ENCODE measurements at regions not wholly inside any gene's neighbourhood (a gene's known extent, or its start where the extent isn't known, plus 50 kb on each side); places are given as distances from the start of the nearest gene placed in this dataset.

DNA sequence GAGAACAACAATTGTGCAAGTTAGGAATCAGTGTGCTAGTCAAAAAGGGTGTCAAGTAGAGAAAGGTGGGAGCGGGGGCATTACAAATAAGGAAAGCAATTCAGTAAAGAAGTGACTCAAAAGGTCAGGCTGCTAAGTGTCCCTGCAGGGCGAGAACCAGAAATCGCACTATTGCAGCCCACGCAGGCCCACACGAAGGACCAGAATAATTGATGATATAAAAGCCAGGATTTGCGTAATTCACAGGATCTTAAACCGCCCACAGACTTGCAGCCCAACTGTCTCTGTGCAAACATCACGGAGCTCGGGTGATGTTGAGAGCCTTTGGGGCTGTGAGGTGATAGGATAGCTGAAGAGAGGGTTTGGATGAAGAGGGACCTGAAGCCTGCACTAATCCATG, 349.0 kb downstream of the BRINP1 start:
- no peak for TF ChIP-seq GABPA (IDR thresholded peaks at IDR 0.05; ENCODE audit: low read depth)
- TF ChIP-seq, protein P1, sequence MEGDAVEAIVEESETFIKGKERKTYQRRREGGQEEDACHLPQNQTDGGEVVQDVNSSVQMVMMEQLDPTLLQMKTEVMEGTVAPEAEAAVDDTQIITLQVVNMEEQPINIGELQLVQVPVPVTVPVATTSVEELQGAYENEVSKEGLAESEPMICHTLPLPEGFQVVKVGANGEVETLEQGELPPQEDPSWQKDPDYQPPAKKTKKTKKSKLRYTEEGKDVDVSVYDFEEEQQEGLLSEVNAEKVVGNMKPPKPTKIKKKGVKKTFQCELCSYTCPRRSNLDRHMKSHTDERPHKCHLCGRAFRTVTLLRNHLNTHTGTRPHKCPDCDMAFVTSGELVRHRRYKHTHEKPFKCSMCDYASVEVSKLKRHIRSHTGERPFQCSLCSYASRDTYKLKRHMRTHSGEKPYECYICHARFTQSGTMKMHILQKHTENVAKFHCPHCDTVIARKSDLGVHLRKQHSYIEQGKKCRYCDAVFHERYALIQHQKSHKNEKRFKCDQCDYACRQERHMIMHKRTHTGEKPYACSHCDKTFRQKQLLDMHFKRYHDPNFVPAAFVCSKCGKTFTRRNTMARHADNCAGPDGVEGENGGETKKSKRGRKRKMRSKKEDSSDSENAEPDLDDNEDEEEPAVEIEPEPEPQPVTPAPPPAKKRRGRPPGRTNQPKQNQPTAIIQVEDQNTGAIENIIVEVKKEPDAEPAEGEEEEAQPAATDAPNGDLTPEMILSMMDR (IDR thresholded peaks at IDR 0.05; ENCODE audit: insufficient read depth, low read length), result no peak
- no peak for TF ChIP-seq POLR2AphosphoS5 (IDR thresholded peaks at IDR 0.05; ENCODE audit: low read depth)
- no peaks in the 10 kb centered on the region for H3K27me3 ChIP-seq (ENCODE audit: insufficient read depth, poor library complexity, severe bottlenecking)
- H3K4me3 ChIP-seq (replicated peaks; ENCODE audit: insufficient read depth, low read length), result no peak overlapping the region
- DNase-seq (ENCODE audit: low read depth in 1 of 2, low spot score in 1 of 2), result no peak
- H3K27ac ChIP-seq (replicated peaks), result no peak overlapping the region

- H3K4me3 ChIP-seq (replicated peaks; ENCODE audit: insufficient read depth, low read length), result no peak overlapping the region
- no peaks in the 10 kb centered on the region for H3K27me3 ChIP-seq (ENCODE audit: insufficient read depth, poor library complexity, severe bottlenecking)
- no peak for TF ChIP-seq SPI1 (IDR thresholded peaks at IDR 0.05; ENCODE audit: borderline replicate concordance, low read depth)
- DNase-seq (ENCODE audit: low read depth in 1 of 2, low spot score in 1 of 2), result no peak
- H3K27ac ChIP-seq (replicated peaks), result no peak overlapping the region
Observed at GRCh38 chr9:119020730-119021333, 348.4 kb downstream of the BRINP1 start.

GRCh38 chr9:119026120-119026519, 343.1 kb downstream of the BRINP1 start:
- H3K4me3 ChIP-seq (replicated peaks; ENCODE audit: insufficient read depth, low read length), result no peak overlapping the region
- H3K27me3 ChIP-seq (ENCODE audit: insufficient read depth, poor library complexity, severe bottlenecking), result no peaks in the 10 kb centered on the region
- no peak for TF ChIP-seq GABPA (IDR thresholded peaks at IDR 0.05; ENCODE audit: low read depth)
- TF ChIP-seq POLR2AphosphoS5 (IDR thresholded peaks at IDR 0.05; ENCODE audit: low read depth), result no peak
- TF ChIP-seq, protein P1 (IDR thresholded peaks at IDR 0.05; ENCODE audit: insufficient read depth, low read length), result no peak
- no peak for TF ChIP-seq REST (IDR thresholded peaks at IDR 0.05; ENCODE audit: insufficient replicate concordance, low read depth)
- no peak for TF ChIP-seq SPI1 (IDR thresholded peaks at IDR 0.05; ENCODE audit: borderline replicate concordance, low read depth)
- no peak for DNase-seq (ENCODE audit: low read depth in 1 of 2, low spot score in 1 of 2)
- no peak overlapping the region for H3K27ac ChIP-seq (replicated peaks)

DNA sequence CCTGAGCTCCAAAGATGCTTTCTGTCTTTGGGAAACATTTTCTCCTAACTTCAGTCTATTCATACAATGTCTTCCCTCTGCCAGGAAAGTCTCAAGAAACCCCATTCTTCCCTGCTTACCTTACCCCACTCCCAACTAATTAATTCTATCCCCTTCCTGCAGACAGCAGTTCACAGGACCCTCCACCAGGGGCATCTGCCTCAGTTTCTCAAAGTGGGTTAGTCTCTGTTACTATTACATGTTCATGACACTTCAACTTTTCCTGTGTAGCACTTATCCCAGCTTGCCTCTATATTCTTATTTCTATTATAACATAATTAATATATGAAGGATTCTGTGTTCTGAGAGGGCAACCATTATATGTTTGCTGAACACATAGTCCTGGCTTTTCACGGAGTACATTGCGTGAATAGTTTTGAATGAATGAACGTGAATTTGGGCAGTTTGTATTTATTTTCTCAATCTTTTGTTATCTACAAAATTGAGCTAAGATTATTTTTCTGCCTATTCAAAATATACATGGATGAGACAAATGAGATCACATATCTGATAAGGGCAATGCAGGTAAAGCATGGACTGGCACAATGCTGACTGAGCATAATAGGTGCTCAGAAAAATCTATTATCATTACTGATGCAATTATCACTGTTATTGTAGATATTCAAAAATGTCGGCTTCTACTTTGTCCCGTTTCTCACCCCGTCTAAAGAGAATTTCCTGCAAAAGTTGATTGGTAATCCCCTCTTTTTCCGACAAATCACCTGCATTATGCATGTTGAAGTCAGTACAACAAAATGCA, 341.1 kb downstream of the BRINP1 start:
- Histone ChIP-seq H3K27me3 (ENCODE audit: insufficient read depth, poor library complexity, severe bottlenecking) (no peaks in the 10 kb centered on the region), H3K4me3 (replicated peaks; ENCODE audit: insufficient read depth, low read length) (no peak overlapping the region), H3K27ac (replicated peaks) (no peak overlapping the region)
- TF ChIP-seq, protein P1 (IDR thresholded peaks at IDR 0.05; ENCODE audit: insufficient read depth, low read length), result no peak
- TF ChIP-seq SPI1 (IDR thresholded peaks at IDR 0.05; ENCODE audit: borderline replicate concordance, low read depth), result no peak
- no peak for TF ChIP-seq REST (IDR thresholded peaks at IDR 0.05; ENCODE audit: insufficient replicate concordance, low read depth)
- TF ChIP-seq GABPA (IDR thresholded peaks at IDR 0.05; ENCODE audit: low read depth), result no peak
- no peak for TF ChIP-seq POLR2AphosphoS5 (IDR thresholded peaks at IDR 0.05; ENCODE audit: low read depth)
- no peak for DNase-seq (ENCODE audit: low read depth in 1 of 2, low spot score in 1 of 2)

Measured in HL-60 (cell line).